Right atrium auricular region (tissue), 2 donors: ENCODE measurements at regions not wholly inside any gene's neighbourhood (a gene's known extent, or its start where the extent isn't known, plus 50 kb on each side); places are given as distances from the start of the nearest gene placed in this dataset.

Source experiments
- DNase-seq: peaks from one replicate; pipeline ENCODE4 v3.0.0-alpha.2; 2019; ENCODE audit warnings: low spot score
- H3K27ac ChIP-seq, 2 donors: fragments of 200-600 bp; sonication (generic); 1 replicate in 1 of 2; 2 replicates in 1 of 2; pipeline ENCODE4 v1.5.1; 2016 to 2019
- H3K27me3 ChIP-seq, 2 donors: fragments of 200-600 bp; sonication (generic); one replicate each; pipeline versions ENCODE4 v1.5.1 to v1.6.0; 2017 to 2019
- H3K36me3 ChIP-seq: fragments of 200-600 bp; sonication (generic); one replicate; pipeline ENCODE4 v1.5.1; 2016
- H3K4me1 ChIP-seq, 2 donors: fragments of 200-600 bp; sonication (generic); one replicate each; pipeline versions ENCODE4 v1.5.1 to v1.6.0; 2017 to 2019
- H3K4me3 ChIP-seq, 2 donors: fragments of 200-600 bp; sonication (generic); 1 replicate in 1 of 2; 2 replicates in 1 of 2; pipeline ENCODE4 v1.5.1; 2017 to 2019; ENCODE audit warnings: mild to moderate bottlenecking in 1 of 2, moderate library complexity in 1 of 2
- H3K9me3 ChIP-seq, 2 donors: fragments of 200-600 bp; sonication (generic); one replicate each; pipeline ENCODE4 v1.5.1; 2019
- TF ChIP-seq, protein P1 (sequence below), 2 donors: fragments of 200-600 bp; sonication (generic); IDR thresholded peaks; one replicate each; pipeline ENCODE4 v1.5.1; 2019; ENCODE audit warnings: antibody characterized with exemption in 2 of 2

DNA sequence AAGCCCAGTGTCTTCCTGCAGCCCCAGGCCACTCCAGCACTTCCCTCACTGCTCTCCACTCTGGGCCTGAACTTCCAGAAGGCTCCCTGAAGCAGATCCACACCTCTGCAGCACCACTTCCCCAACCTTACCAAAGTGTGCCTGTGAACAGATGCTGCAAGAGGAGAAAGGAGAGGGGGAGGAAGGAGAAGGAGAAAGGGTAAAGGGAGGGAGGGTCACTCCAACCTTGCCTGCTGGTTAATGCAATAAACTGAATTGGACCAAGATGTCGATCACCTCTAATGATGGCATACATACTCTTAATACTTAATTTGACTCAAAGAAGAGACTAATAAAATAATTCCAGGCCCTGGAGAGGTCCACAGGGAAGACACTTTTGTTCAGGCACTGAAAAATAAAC is 77.2 kb upstream of the RAI14 start:
- Histone ChIP-seq H3K36me3 (no peaks in the 10 kb centered on the region), H3K4me1 (no peaks in the 10 kb centered on the region), H3K4me3 (no peak overlapping the region), H3K27me3 (no peaks in the 10 kb centered on the region), H3K27ac (no peak overlapping the region), H3K9me3 (no peaks in the 10 kb centered on the region)
- DNase-seq, result no peak
- TF ChIP-seq, protein P1, sequence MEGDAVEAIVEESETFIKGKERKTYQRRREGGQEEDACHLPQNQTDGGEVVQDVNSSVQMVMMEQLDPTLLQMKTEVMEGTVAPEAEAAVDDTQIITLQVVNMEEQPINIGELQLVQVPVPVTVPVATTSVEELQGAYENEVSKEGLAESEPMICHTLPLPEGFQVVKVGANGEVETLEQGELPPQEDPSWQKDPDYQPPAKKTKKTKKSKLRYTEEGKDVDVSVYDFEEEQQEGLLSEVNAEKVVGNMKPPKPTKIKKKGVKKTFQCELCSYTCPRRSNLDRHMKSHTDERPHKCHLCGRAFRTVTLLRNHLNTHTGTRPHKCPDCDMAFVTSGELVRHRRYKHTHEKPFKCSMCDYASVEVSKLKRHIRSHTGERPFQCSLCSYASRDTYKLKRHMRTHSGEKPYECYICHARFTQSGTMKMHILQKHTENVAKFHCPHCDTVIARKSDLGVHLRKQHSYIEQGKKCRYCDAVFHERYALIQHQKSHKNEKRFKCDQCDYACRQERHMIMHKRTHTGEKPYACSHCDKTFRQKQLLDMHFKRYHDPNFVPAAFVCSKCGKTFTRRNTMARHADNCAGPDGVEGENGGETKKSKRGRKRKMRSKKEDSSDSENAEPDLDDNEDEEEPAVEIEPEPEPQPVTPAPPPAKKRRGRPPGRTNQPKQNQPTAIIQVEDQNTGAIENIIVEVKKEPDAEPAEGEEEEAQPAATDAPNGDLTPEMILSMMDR (IDR thresholded peaks at IDR 0.05), result no peak

DNA sequence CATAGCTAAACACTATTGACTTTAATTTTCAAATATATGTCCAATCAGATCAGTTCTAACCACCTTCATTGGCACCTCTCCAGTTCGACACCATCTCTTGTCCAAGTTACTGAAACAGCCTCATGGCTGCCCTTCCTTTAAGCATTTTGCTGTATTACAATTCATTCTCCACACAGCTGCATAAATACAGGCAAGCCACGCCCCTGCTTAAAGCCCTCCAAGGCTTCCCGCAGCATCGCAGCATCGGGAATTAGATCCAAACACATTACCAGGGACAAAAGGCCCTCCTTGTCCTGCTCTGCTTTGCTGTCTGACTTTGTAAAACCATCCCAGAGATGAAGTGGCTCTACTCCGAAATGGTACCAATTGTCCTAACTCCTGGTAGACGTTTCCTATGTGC is 75.1 kb upstream of the RAI14 start:
- no peak for DNase-seq
- Histone ChIP-seq H3K27ac (no peak overlapping the region), H3K4me3 (no peak overlapping the region), H3K36me3 (no peaks in the 10 kb centered on the region), H3K9me3 (no peaks in the 10 kb centered on the region), H3K27me3 (no peaks in the 10 kb centered on the region), H3K4me1 (no peaks in the 10 kb centered on the region)
- TF ChIP-seq, protein P1 (IDR thresholded peaks at IDR 0.05), result no peak

DNA sequence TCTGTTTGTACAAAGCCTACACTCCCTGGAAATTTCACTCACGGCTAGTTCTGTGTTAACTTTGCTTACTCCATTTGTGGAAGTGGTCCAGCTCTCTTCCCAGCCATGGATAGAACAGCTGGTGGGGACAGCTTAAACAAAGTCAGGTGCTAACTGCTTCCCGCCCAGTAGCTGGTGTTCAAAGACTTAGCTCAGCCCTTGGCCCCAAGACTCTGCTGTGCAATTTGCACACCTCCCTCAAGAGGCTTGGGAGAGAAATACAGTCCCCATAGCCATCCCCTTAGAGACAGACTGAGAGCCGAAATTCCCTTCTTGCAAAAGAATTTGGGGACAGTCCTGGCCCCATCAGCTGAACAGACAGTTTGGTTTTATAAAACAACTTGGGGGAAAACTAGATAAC is 73.8 kb upstream of the RAI14 start:
- no peak overlapping the region for H3K27ac ChIP-seq
- H3K4me3 ChIP-seq, result no peak overlapping the region
- H3K36me3 ChIP-seq, result no peaks in the 10 kb centered on the region
- TF ChIP-seq, protein P1 (IDR thresholded peaks at IDR 0.05), result no peak
- H3K4me1 ChIP-seq, result no peaks in the 10 kb centered on the region
- no peaks in the 10 kb centered on the region for H3K9me3 ChIP-seq
- H3K27me3 ChIP-seq, result no peaks in the 10 kb centered on the region
- DNase-seq, result no peak

DNA sequence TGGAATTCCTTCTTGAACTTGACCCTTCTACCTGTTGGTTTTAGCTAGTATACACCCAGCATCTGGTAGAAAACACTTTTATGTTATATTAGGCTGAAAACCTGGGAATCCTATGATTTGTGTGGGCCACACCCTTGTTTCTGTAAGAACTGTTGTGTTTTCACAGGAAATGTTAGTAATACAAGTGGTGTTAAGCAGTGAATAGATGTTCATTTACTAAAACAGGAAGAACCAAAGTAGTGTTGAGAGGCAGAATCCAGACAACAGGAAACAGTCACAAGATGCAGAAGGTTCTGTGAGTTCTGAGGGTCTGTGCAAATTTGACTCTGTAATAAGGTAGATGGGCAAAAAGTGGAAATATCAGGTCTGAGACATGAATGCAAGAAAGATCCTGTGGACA is 73.0 kb upstream of the RAI14 start:
- TF ChIP-seq, protein P1 (IDR thresholded peaks at IDR 0.05), result no peak
- no peak for DNase-seq
- no peaks in the 10 kb centered on the region for H3K36me3 ChIP-seq
- H3K4me3 ChIP-seq, result no peak overlapping the region
- H3K27me3 ChIP-seq, result no peaks in the 10 kb centered on the region
- no peak overlapping the region for H3K27ac ChIP-seq
- H3K9me3 ChIP-seq, result no peaks in the 10 kb centered on the region
- no peaks in the 10 kb centered on the region for H3K4me1 ChIP-seq

DNA sequence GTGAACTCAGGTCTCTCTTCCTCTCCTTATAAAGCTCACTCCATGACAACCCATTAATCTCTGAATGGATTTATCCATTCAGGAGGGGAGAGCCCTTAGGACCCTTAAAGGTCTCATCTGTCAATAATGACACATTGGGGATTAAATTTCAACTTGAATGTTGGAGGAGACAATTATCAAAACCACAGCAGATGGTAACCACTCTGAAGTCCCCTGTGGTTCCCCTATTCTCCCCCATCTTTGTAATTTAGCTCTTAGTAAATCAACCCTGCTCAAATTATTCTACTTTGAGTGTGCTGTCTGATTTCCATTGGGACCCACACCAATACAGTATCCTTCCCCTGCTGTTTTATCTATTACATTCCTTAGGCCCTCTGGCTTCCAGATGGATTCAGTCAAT is 72.0 kb upstream of the RAI14 start:
- Histone ChIP-seq H3K36me3 (no peaks in the 10 kb centered on the region), H3K4me3 (no peak overlapping the region), H3K27ac (no peak overlapping the region), H3K9me3 (no peaks in the 10 kb centered on the region), H3K4me1 (no peaks in the 10 kb centered on the region), H3K27me3 (no peaks in the 10 kb centered on the region)
- no peak for DNase-seq
- TF ChIP-seq, protein P1 (IDR thresholded peaks at IDR 0.05), result no peak

DNA sequence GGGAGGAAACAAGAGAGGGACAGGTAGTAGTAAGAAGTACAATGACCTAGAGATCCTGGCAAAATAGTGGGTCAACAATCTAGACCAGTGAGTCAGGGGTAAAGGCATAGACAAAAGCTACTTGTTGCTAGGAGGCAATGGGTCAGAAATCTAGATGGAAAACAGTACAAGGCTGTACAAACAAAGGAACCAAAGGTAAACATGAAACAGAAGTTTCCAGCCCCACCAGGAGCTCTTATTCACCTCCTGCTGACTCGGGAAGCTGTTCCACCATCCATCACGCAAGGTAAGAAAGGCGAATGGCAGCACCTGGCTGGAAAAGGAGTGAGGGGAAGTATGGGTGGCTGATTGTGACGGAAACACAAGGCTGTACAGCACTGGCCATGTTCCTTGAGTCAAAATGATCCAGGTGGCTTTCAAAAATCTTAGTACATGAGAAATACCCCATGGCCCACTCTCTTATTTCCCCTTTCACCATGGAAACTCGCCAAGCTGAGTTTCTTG is 70.5 kb upstream of the RAI14 start:
- DNase-seq, result no peak
- Histone ChIP-seq H3K27me3 (no peaks in the 10 kb centered on the region), H3K36me3 (no peaks in the 10 kb centered on the region), H3K27ac (no peak overlapping the region), H3K9me3 (no peaks in the 10 kb centered on the region), H3K4me3 (no peak overlapping the region), H3K4me1 (no peaks in the 10 kb centered on the region)
- TF ChIP-seq, protein P1 (IDR thresholded peaks at IDR 0.05), result no peak
